Esophagus squamous epithelium (tissue), 5 donors: ENCODE measurements at regions not wholly inside any gene's neighbourhood (a gene's known extent, or its start where the extent isn't known, plus 50 kb on each side); places are given as distances from the start of the nearest gene placed in this dataset.

Source experiments
- DNase-seq: peaks from one replicate; lab custom pipeline; 2025; lab: John Stamatoyannopoulos, UW
- H3K27ac ChIP-seq, 4 donors: fragments of 200-600 bp; sonication (generic); one replicate each; pipeline ENCODE4 v1.5.1; 2016 to 2019; ENCODE audit warnings: mild to moderate bottlenecking in 1 of 4
- H3K27me3 ChIP-seq, 4 donors: fragments of 200-600 bp; sonication (generic); 1 replicate in 3 of 4; 2 replicates in 1 of 4; pipeline versions ENCODE4 v1.5.1 to v1.6.0; 2017 to 2021; ENCODE audit warnings: antibody characterized with exemption in 1 of 4
- H3K36me3 ChIP-seq, 3 donors: fragments of 200-600 bp; sonication (generic); one replicate each; pipeline ENCODE4 v1.5.1; 2016 to 2019
- H3K4me1 ChIP-seq, 3 donors: fragments of 200-600 bp; sonication (generic); one replicate each; pipeline ENCODE4 v1.5.1; 2017 to 2019
- H3K4me3 ChIP-seq, 4 donors: fragments of 200-600 bp; sonication (generic); 1 replicate in 3 of 4; 2 replicates in 1 of 4; pipeline ENCODE4 v1.5.1; 2016 to 2019; ENCODE audit warnings: mild to moderate bottlenecking in 2 of 4, moderate library complexity in 1 of 4
- H3K9me3 ChIP-seq, 3 donors: fragments of 200-600 bp; sonication (generic); one replicate each; pipeline ENCODE4 v1.5.1; 2016 to 2019
- POLR2A ChIP-seq, 4 donors: fragments of 450-650 bp; IDR thresholded peaks; one replicate each; pipeline ENCODE4 v1.6.1; 2017; ENCODE audit warnings: antibody characterized with exemption in 4 of 4, mild to moderate bottlenecking in 4 of 4, moderate library complexity in 3 of 4
- WGBS, 2 donors: methylation state at CpG; one replicate each; pipeline ENCODE4 v1.1.5; 2018; 5-methylcytosine and 5-hydroxymethylcytosine counted together
- intact Hi-C: fragments of 100-400 bp; cut with DNase I; formaldehyde crosslinking; loops from one replicate; pipeline ENCODE4 v1.15.0; 2022
- TF ChIP-seq, protein P1 (sequence below), 6 experiments: fragments of 450-650 bp in 4 of 6; fragments of 200-600 bp in 2 of 6; sonication (generic) in 2 of 6; IDR thresholded peaks; one replicate each; pipeline ENCODE4 v1.5.1; 2016 to 2019; ENCODE audit warnings: antibody characterized with exemption in 6 of 6, mild to moderate bottlenecking in 4 of 6, moderate library complexity in 4 of 6
- donor health status: DM: yes; HTN: yes; CAD: no.

DNA sequence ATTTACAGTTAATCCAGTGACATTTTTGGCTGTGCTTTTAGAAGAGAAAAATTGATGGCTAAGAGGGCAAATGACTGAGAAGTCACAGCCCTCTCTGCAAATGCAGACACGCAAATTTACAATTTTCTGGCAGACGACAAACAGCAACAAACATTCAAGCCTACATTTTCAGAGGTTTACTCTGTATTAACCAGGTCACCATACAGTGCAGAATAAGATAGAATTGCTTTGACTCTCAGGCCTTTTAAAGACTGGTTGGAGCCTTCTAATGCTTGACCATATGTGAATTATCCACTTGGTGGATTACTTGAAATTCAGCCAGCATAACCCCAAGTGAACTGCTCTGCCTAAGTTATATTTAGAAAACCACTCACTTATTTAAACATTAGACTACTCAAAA is 65.5 kb upstream of the FOXN2 start:
- intact Hi-C loops: no loop called here
- no peaks in the 10 kb centered on the region for H3K36me3 ChIP-seq
- H3K27ac ChIP-seq: peak overlapping the region in 2 of 4 donors; percentile 19 to 29
- WGBS, 2 donors: 50 to 56% methylated on average over 2 of the region's 2 CpGs
- H3K9me3 ChIP-seq: no peaks in the 10 kb centered on the region
- no peaks in the 10 kb centered on the region for H3K27me3 ChIP-seq
- TF ChIP-seq, protein P1, sequence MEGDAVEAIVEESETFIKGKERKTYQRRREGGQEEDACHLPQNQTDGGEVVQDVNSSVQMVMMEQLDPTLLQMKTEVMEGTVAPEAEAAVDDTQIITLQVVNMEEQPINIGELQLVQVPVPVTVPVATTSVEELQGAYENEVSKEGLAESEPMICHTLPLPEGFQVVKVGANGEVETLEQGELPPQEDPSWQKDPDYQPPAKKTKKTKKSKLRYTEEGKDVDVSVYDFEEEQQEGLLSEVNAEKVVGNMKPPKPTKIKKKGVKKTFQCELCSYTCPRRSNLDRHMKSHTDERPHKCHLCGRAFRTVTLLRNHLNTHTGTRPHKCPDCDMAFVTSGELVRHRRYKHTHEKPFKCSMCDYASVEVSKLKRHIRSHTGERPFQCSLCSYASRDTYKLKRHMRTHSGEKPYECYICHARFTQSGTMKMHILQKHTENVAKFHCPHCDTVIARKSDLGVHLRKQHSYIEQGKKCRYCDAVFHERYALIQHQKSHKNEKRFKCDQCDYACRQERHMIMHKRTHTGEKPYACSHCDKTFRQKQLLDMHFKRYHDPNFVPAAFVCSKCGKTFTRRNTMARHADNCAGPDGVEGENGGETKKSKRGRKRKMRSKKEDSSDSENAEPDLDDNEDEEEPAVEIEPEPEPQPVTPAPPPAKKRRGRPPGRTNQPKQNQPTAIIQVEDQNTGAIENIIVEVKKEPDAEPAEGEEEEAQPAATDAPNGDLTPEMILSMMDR (IDR thresholded peaks at IDR 0.05): no peak
- TF ChIP-seq POLR2A (IDR thresholded peaks at IDR 0.05): no peak
- peaks cover 10 to 25% (median 10%) of the 10 kb centered on the region in 3 donors for H3K4me1 ChIP-seq
- no peak for DNase-seq
- H3K4me3 ChIP-seq: no peak overlapping the region

GRCh38 chr2:48249631-48250473 is 64.6 kb upstream of the FOXN2 start:
- no peak overlapping the region for H3K4me3 ChIP-seq
- no peaks in the 10 kb centered on the region for H3K9me3 ChIP-seq
- H3K27ac ChIP-seq: peak overlapping the region in 2 of 4 donors; percentile 2 to 29
- H3K4me1 ChIP-seq: peaks cover 10 to 25% (median 10%) of the 10 kb centered on the region in 3 donors
- no peaks in the 10 kb centered on the region for H3K27me3 ChIP-seq
- TF ChIP-seq, protein P1 (IDR thresholded peaks at IDR 0.05): no peak
- no peak for TF ChIP-seq POLR2A (IDR thresholded peaks at IDR 0.05)
- 58 to 63% methylated on average over 5 of the region's 5 CpGs for WGBS, 2 donors
- H3K36me3 ChIP-seq: no peaks in the 10 kb centered on the region
- intact Hi-C loops: no loop called here
- DNase-seq: no peak

DNA sequence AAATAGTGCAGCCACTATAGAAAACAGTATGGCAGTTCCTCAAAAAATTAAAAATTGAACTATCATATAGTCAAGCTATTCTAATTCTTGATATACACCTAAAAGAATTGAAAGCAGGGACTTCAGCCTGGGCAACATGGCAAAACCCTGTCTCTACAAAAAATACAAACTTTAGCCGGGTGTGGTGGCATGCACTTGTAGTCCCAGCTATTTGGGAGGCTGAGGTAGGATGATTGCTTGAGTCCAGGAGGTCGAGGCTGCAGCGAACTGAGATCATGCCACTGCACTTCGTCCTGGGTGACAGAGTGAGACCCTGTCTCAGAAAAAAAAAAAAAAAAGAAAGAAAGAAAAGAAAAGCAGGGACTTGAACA is 64.0 kb upstream of the FOXN2 start:
- no peak for TF ChIP-seq POLR2A (IDR thresholded peaks at IDR 0.05)
- TF ChIP-seq, protein P1 (IDR thresholded peaks at IDR 0.05): no peak
- Histone ChIP-seq H3K36me3 (no peaks in the 10 kb centered on the region), H3K27me3 (no peaks in the 10 kb centered on the region), H3K4me1 (peaks cover 10 to 25% (median 10%) of the 10 kb centered on the region in 3 donors), H3K27ac (no peak overlapping the region), H3K9me3 (no peaks in the 10 kb centered on the region), H3K4me3 (no peak overlapping the region)
- intact Hi-C loops: no loop called here
- DNase-seq: no peak
- 79 to 81% methylated on average over 3 to 4 of the region's 4 CpGs for WGBS, 2 donors

DNA sequence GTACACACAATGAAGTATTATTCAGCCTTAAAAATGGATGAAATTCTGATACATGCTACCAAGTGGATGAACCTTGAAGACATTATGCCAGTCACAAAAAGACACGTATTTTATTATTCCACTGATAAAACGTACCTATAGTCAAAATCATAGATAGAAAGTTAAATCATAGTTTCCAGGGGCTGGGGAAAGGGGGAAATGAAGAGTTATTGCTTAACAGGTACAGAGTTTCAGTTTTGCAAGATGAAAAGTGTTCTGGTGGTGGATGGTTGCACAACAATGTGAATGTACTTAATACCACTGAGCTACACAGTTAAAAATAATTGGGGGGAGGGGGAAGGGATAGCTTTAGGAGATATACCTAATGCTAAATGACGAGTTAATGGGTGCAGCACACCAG is 63.5 kb upstream of the FOXN2 start:
- Histone ChIP-seq H3K4me1 (peaks cover 10 to 25% (median 10%) of the 10 kb centered on the region in 3 donors), H3K36me3 (no peaks in the 10 kb centered on the region), H3K4me3 (no peak overlapping the region), H3K27ac (no peak overlapping the region), H3K9me3 (no peaks in the 10 kb centered on the region), H3K27me3 (no peaks in the 10 kb centered on the region)
- 61 to 75% methylated on average over 3 of the region's 3 CpGs for WGBS, 2 donors
- no peak for TF ChIP-seq POLR2A (IDR thresholded peaks at IDR 0.05)
- TF ChIP-seq, protein P1 (IDR thresholded peaks at IDR 0.05): no peak
- intact Hi-C loops: no loop called here
- no peak for DNase-seq

DNA sequence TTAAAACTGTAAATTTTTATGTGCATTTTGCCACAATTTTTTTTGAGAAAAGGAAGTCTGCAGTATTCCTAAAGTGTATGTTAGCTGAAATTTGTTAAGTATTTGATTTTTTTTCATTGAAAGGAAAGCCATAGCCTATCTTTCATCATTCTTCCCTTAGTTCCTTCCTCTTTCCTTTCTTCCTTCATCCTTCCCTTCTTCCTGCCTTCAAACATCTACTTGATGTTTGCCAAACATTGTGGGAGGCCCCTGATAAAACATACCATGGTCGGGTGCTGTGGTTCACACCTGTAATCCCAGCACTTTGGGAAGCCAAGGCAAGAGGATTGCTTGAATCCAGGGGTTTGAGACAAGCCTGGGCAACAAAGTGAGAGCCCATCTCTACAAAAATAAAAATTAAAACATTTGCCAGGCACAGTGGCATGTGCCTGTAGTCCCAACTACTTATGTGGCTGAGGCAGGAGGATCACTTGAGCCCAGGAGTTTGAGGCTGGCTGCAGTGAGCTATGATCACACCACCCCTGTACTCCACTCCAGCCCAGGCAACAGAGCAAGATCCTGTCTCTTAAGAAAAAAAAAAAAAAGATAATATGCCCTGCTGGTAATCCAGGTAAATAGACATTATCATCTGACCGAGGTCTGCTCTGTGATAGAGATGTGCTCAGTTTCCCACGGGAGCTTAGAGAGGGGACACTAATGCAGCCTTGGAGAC is 62.9 kb upstream of the FOXN2 start:
- intact Hi-C loops: no loop called here
- Histone ChIP-seq H3K4me1 (peaks cover 10 to 25% (median 10%) of the 10 kb centered on the region in 3 donors), H3K27me3 (no peaks in the 10 kb centered on the region), H3K4me3 (no peak overlapping the region), H3K36me3 (no peaks in the 10 kb centered on the region), H3K27ac (peak overlapping the region in 1 of 4 donors; percentile 2), H3K9me3 (no peaks in the 10 kb centered on the region)
- 57 to 70% methylated on average over 3 of the region's 3 CpGs for WGBS, 2 donors
- no peak for TF ChIP-seq POLR2A (IDR thresholded peaks at IDR 0.05)
- TF ChIP-seq, protein P1 (IDR thresholded peaks at IDR 0.05): no peak
- no peak for DNase-seq
